Tibial artery (tissue), 4 donors: ENCODE measurements at regions not wholly inside any gene's neighbourhood (a gene's known extent, or its start where the extent isn't known, plus 50 kb on each side); places are given as distances from the start of the nearest gene placed in this dataset.

Experiments
- DNase-seq, 2 donors: peaks; one replicate each; pipeline ENCODE4 v3.0.0-alpha.2; 2019
- H3K27ac ChIP-seq, 2 donors: fragments of 200-600 bp; sonication (generic) in 1 of 2; 1 replicate in 1 of 2; 2 replicates in 1 of 2; pipeline ENCODE4 v1.5.1; 2018 to 2019; ENCODE audit warnings: mild to moderate bottlenecking in 1 of 2
- H3K27me3 ChIP-seq, 2 donors: fragments of 200-600 bp; sonication (generic) in 1 of 2; one replicate each; pipeline versions ENCODE4 v1.5.1 to v1.6.0; 2016 to 2019
- H3K36me3 ChIP-seq, 3 donors: fragments of 200-600 bp; sonication (generic) in 2 of 3; one replicate each; pipeline ENCODE4 v1.5.1; 2016 to 2019; ENCODE audit warnings: mild to moderate bottlenecking in 2 of 3
- H3K4me1 ChIP-seq, 4 donors: fragments of 200-600 bp; sonication (generic) in 2 of 4; 1 replicate in 3 of 4; 2 replicates in 1 of 4; pipeline ENCODE4 v1.5.1; 2016 to 2019
- H3K4me3 ChIP-seq, 2 donors: fragments of 200-600 bp; sonication (generic) in 1 of 2; 1 replicate in 1 of 2; 2 replicates in 1 of 2; pipeline ENCODE4 v1.5.1; 2018 to 2019; ENCODE audit warnings: mild to moderate bottlenecking in 2 of 2
- H3K9me3 ChIP-seq, 3 donors: fragments of 200-600 bp; sonication (generic) in 1 of 3; one replicate each; pipeline ENCODE4 v1.5.1; 2016 to 2019
- intact Hi-C: fragments of 100-400 bp; cut with DNase I; formaldehyde crosslinking; loops from one replicate; pipeline ENCODE4 v1.15.0; 2023; ENCODE audit warnings: low total_unique reads
- TF ChIP-seq, protein P1 (sequence below), 2 experiments: fragments of 200-600 bp in 1 of 2; fragments of 450-650 bp in 1 of 2; IDR thresholded peaks; one replicate each; pipeline ENCODE4 v1.5.1; 2017 to 2019; ENCODE audit warnings: antibody characterized with exemption in 2 of 2, mild to moderate bottlenecking in 1 of 2, moderate library complexity in 1 of 2

DNA sequence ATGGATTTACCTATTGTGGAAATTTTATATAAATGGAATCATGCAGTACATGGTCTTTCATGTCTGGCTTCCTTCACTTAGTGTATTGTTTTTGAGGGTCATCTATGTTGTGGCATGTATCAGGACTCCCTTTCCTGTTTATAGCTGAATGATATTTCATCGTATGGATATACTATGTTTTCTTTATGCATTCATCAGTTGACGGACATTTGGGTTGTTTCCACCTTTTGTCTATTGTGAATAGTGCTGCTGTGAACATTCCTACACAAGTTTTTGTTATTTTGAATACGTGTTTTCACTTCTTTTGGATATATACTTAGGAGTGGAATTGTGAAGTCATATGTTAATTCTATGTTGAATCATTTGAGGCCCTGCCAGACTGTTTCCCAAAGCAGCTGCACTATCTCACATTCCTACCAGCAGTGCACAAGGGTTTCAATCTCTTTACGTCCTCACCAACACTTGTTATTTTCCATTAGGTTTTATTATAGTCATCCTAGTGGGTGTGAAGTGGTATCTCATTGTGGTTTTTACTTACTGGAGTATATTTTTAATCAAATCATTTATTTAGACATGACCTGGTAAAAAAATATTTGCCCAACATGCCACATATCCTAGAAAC lies 262.7 kb downstream of the DLEU7 start:
- no peak overlapping the region for H3K4me3 ChIP-seq
- no peaks in the 10 kb centered on the region for H3K9me3 ChIP-seq
- H3K27ac ChIP-seq: no peak overlapping the region
- no peaks in the 10 kb centered on the region for H3K36me3 ChIP-seq
- TF ChIP-seq, protein P1, sequence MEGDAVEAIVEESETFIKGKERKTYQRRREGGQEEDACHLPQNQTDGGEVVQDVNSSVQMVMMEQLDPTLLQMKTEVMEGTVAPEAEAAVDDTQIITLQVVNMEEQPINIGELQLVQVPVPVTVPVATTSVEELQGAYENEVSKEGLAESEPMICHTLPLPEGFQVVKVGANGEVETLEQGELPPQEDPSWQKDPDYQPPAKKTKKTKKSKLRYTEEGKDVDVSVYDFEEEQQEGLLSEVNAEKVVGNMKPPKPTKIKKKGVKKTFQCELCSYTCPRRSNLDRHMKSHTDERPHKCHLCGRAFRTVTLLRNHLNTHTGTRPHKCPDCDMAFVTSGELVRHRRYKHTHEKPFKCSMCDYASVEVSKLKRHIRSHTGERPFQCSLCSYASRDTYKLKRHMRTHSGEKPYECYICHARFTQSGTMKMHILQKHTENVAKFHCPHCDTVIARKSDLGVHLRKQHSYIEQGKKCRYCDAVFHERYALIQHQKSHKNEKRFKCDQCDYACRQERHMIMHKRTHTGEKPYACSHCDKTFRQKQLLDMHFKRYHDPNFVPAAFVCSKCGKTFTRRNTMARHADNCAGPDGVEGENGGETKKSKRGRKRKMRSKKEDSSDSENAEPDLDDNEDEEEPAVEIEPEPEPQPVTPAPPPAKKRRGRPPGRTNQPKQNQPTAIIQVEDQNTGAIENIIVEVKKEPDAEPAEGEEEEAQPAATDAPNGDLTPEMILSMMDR (IDR thresholded peaks at IDR 0.05): no peak
- intact Hi-C loops: no loop called here
- no peaks in the 10 kb centered on the region for H3K27me3 ChIP-seq
- DNase-seq: no peak
- peaks cover 0 to 23% (median 3%) of the 10 kb centered on the region in 4 donors for H3K4me1 ChIP-seq

DNA sequence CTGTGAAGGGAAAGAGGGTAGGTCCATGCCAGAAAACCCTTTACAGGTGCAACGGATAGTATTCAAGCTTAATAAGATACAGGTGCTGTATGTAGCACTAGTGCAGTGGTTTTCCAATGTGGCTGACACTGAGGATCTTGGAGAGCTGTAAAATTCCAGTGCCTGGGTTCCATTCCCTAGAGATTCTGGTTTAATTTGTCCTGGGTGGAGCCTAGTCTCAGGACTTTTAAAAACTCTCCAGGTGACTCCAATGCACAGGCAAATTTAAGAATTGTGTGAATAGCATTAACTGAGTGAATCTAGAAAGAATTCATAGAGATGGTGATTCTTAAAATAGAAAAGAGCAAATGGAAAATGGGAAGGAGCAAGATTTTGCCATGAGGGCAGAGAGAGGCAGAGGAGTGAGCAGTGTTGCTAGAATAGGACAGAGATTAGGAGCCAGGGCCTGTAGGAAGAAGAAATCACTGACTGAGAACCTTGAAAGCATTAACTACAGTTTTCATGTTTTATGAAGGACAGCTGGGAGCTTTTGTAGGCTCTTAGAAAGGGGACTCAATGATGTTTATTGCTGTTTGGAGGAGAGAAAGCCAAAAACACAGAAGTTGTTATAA lies 261.8 kb downstream of the DLEU7 start:
- peaks cover 0 to 14% (median 0%) of the 10 kb centered on the region in 4 donors for H3K4me1 ChIP-seq
- DNase-seq: no peak
- no peak overlapping the region for H3K27ac ChIP-seq
- no peak overlapping the region for H3K4me3 ChIP-seq
- intact Hi-C loops: no loop called here
- H3K36me3 ChIP-seq: no peaks in the 10 kb centered on the region
- TF ChIP-seq, protein P1 (IDR thresholded peaks at IDR 0.05): no peak
- no peaks in the 10 kb centered on the region for H3K27me3 ChIP-seq
- no peaks in the 10 kb centered on the region for H3K9me3 ChIP-seq

DNA sequence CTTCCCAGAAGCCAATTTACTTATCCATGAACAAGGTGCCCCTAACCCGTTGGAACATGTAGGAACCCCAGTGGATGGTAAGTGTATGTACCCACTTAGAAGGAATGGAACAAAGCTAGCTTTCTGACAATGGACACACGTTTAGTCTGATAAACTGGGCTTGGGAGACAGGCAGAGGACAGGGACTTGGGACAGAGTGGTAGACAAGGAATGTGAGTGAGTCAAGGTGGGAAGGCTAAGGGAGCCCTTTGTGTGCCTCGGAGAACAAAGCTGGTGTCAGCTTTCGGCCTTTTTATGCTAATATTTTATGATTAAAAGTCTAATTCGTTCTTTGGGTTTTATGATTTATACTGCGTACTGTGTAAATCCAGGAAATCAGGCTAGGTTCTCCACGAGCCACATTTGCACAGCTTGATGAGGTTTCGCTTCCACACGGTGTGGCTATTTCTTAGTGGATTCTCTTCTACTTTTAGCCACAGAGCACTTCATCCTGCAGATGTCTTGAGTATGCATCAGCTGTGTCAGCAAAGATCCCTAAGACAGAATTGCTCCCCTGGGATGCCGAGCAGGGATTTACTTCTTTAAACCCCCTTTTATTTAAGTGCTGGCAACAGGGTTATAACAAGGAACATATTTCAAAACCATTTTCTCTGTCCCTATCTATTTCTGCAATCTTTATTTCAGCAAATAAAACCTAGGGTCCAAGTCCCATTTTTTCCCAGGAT lies 258.5 kb downstream of the DLEU7 start:
- no peak for DNase-seq
- no peak overlapping the region for H3K27ac ChIP-seq
- no peaks in the 10 kb centered on the region for H3K36me3 ChIP-seq
- H3K4me1 ChIP-seq: peaks cover 0 to 13% (median 0%) of the 10 kb centered on the region in 4 donors
- H3K27me3 ChIP-seq: no peaks in the 10 kb centered on the region
- no peaks in the 10 kb centered on the region for H3K9me3 ChIP-seq
- TF ChIP-seq, protein P1 (IDR thresholded peaks at IDR 0.05): no peak
- H3K4me3 ChIP-seq: no peak overlapping the region
- intact Hi-C loops: no loop called here

DNA sequence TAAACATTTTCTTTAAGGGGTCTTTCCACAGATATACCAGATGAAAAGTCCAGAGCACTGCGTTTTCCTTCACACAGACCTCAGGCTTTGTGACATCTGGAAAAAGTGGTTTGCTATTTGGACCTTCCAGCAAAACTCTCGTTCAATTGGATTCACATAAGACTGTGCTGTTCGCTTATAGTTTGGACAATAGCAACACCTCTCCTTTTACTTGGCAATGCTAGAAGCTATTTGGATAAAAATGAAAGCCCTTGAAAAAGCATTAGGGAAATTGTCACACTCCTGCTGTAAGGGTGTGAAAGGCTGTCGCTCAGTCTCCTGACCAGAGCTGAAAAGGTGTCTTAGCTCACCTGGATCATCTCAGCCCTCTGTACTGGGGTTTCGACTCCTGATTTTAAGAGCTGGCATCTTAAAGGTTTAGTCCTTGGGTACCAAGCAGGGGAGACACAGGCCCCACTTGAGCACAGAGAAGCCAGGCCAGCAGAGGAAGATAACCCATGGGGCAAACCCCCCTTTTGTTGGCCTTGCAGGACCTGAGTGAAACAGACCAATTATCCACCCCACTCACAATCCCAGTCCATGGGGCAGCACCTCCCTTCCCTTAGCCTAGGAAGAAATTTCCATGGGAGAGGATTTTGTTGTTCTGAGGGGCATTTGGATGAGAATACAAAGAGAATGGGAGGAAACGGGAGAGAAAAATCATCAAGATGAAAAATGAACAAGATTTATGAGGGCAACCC lies 257.6 kb downstream of the DLEU7 start:
- DNase-seq: no peak
- Histone ChIP-seq H3K27me3 (no peaks in the 10 kb centered on the region), H3K4me3 (no peak overlapping the region), H3K9me3 (no peaks in the 10 kb centered on the region), H3K36me3 (no peaks in the 10 kb centered on the region), H3K4me1 (peaks cover 0 to 12% (median 0%) of the 10 kb centered on the region in 4 donors), H3K27ac (no peak overlapping the region)
- TF ChIP-seq, protein P1 (IDR thresholded peaks at IDR 0.05): no peak
- intact Hi-C loops: no loop called here

DNA sequence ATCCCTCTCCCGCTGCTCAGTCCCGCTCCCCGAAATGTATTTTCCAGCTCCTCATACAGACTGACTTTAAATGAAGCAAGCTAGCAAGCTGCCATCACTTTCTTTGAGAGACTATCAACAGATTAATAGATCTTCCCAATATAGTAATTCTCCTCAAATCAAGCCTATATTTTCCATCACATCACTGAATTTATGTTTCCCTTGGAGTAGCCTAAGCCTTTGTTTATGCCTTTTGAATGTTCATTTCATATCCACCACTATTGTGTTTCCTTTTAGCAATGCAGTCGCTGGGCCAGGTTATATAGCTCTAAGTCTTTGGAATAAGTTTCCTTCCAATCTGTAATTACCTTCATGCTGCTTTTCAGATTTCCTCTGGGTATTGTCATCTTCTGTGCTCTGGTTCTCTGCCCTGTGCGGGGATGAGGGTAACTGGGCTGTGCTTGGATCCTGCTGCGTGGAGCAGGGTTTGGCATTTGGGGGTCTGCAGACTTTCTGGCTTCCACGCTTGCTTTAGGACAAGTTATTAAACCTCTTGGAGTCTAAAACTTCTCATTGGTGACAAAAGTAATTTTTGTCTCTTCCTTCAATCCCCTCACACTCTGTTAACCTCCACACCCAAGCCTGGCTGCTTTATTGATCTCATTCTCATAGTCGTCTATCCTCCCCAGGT lies 256.9 kb downstream of the DLEU7 start:
- Histone ChIP-seq H3K4me3 (no peak overlapping the region), H3K9me3 (no peaks in the 10 kb centered on the region), H3K36me3 (no peaks in the 10 kb centered on the region), H3K27ac (no peak overlapping the region), H3K27me3 (no peaks in the 10 kb centered on the region), H3K4me1 (peaks cover 0 to 5% (median 0%) of the 10 kb centered on the region in 4 donors)
- intact Hi-C loops: no loop called here
- DNase-seq: no peak
- TF ChIP-seq, protein P1 (IDR thresholded peaks at IDR 0.05): no peak
